ENCODE measurements at regions not wholly inside any gene's neighbourhood (a gene's known extent, or its start where the extent isn't known, plus 50 kb on each side); places are given as distances from the start of the nearest gene placed in this dataset.

GRCh38 chr5:148011398-148012137 lies 52.2 kb upstream of the SPINK5 start:
- TF ChIP-seq, protein P1, sequence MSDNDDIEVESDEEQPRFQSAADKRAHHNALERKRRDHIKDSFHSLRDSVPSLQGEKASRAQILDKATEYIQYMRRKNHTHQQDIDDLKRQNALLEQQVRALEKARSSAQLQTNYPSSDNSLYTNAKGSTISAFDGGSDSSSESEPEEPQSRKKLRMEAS (IDR thresholded peaks at IDR 0.05; ENCODE audit: insufficient read depth, insufficient read length), result no peak
- TF ChIP-seq FOS (IDR thresholded peaks at IDR 0.05; ENCODE audit: borderline replicate concordance, insufficient read depth, low read length) (peak; percentile 84), GATA2 (IDR thresholded peaks at IDR 0.05; ENCODE audit: insufficient read depth, insufficient read length, low read depth, low read length) (peak; percentile 90), JUN (IDR thresholded peaks at IDR 0.05; ENCODE audit: borderline replicate concordance, insufficient read depth, insufficient read length, low read depth) (peak; percentile 18), POLR2AphosphoS5 (IDR thresholded peaks at IDR 0.05; ENCODE audit: insufficient read depth, low read depth, low read length) (no peak)
- H2AFZ ChIP-seq (ENCODE audit: low read depth, low read length), result no peak overlapping the region
- H4K20me1 ChIP-seq (replicated peaks; ENCODE audit: control insufficient read depth, extremely low read depth, insufficient read depth, low read length), result no peaks in the 10 kb centered on the region
- H3K79me2 ChIP-seq (ENCODE audit: control insufficient read depth, insufficient read depth, low read length), result no peaks in the 10 kb centered on the region
- no peak overlapping the region for H3K27ac ChIP-seq (ENCODE audit: insufficient read depth, low read depth, low read length)
- H3K9me3 ChIP-seq (replicated peaks; ENCODE audit: control insufficient read depth, insufficient read depth, low read length), result no peaks in the 10 kb centered on the region
- CTCF ChIA-PET, result no interaction called here
- H3K4me2 ChIP-seq (ENCODE audit: insufficient read depth, low read length), result no peak overlapping the region
- peak; percentile 17 for DNase-seq (ENCODE audit: low read depth, low spot score)
- POLR2A ChIA-PET, result no interaction called here
- intact Hi-C loops (cut with micrococcal nuclease) (no loop called here), dilution Hi-C loops (cut with MboI; ENCODE audit: extremely low pct_ligation_motif_present, low sequenced_read_pairs) (no loop called here)
- no peaks in the 10 kb centered on the region for H3K36me3 ChIP-seq (ENCODE audit: control insufficient read depth in 2 of 2, extremely low read depth in 1 of 2, insufficient read depth in 2 of 2, low read length in 2 of 2)
- peaks cover 5% of the 10 kb centered on the region for H3K4me1 ChIP-seq (ENCODE audit: control insufficient read depth, extremely low read depth, insufficient read depth, low read length)
- no peak for FAIRE-seq
- BruUV-seq (replicated peaks), result no TSS peak
- no peak overlapping the region for H3K9ac ChIP-seq (replicated peaks; ENCODE audit: extremely low read depth, insufficient read depth, low read length)
- H3K4me3 ChIP-seq (replicated peaks in 1 of 3; ENCODE audit: insufficient read depth in 1 of 3, low read depth in 1 of 3, low read length in 3 of 3), result no peak overlapping the region
- no peaks in the 10 kb centered on the region for H3K9me1 ChIP-seq (replicated peaks; ENCODE audit: control insufficient read depth, extremely low read depth, insufficient read depth, low read length)
- no peaks in the 10 kb centered on the region for H3K27me3 ChIP-seq (ENCODE audit: control insufficient read depth in 2 of 2, insufficient read depth in 2 of 2, low read length in 2 of 2)

GRCh38 chr5:148005788-148006520 lies 57.8 kb upstream of the SPINK5 start:
- no peak overlapping the region for H3K4me3 ChIP-seq (replicated peaks in 1 of 3; ENCODE audit: insufficient read depth in 1 of 3, low read depth in 1 of 3, low read length in 3 of 3)
- H2AFZ ChIP-seq (ENCODE audit: low read depth, low read length), result no peak overlapping the region
- H3K79me2 ChIP-seq (ENCODE audit: control insufficient read depth, insufficient read depth, low read length), result no peaks in the 10 kb centered on the region
- DNase-seq (ENCODE audit: low read depth, low spot score) (no peak), FAIRE-seq (no peak)
- no peaks in the 10 kb centered on the region for H3K9me1 ChIP-seq (replicated peaks; ENCODE audit: control insufficient read depth, extremely low read depth, insufficient read depth, low read length)
- no peak overlapping the region for H3K9ac ChIP-seq (replicated peaks; ENCODE audit: extremely low read depth, insufficient read depth, low read length)
- ChIA-PET POLR2A (no interaction called here), CTCF (no interaction called here)
- H3K4me2 ChIP-seq (ENCODE audit: insufficient read depth, low read length), result no peak overlapping the region
- H3K4me1 ChIP-seq (ENCODE audit: control insufficient read depth, extremely low read depth, insufficient read depth, low read length), result no peaks in the 10 kb centered on the region
- dilution Hi-C loops (cut with MboI; ENCODE audit: extremely low pct_ligation_motif_present, low sequenced_read_pairs) (no loop called here), intact Hi-C loops (cut with micrococcal nuclease) (loop anchor here (2.0 kb wide), 1 partner anchor 55 kb away; no protein-coding TSS in a partner anchor)
- no peaks in the 10 kb centered on the region for H3K9me3 ChIP-seq (replicated peaks; ENCODE audit: control insufficient read depth, insufficient read depth, low read length)
- no peaks in the 10 kb centered on the region for H3K36me3 ChIP-seq (ENCODE audit: control insufficient read depth in 2 of 2, extremely low read depth in 1 of 2, insufficient read depth in 2 of 2, low read length in 2 of 2)
- H3K27me3 ChIP-seq (ENCODE audit: control insufficient read depth in 2 of 2, insufficient read depth in 2 of 2, low read length in 2 of 2), result no peaks in the 10 kb centered on the region
- no peak overlapping the region for H3K27ac ChIP-seq (ENCODE audit: insufficient read depth, low read depth, low read length)
- H4K20me1 ChIP-seq (replicated peaks; ENCODE audit: control insufficient read depth, extremely low read depth, insufficient read depth, low read length), result no peaks in the 10 kb centered on the region
- BruUV-seq (replicated peaks), result no TSS peak
- TF ChIP-seq POLR2AphosphoS5 (IDR thresholded peaks at IDR 0.05; ENCODE audit: insufficient read depth, low read depth, low read length), result no peak
- TF ChIP-seq, protein P1 (IDR thresholded peaks at IDR 0.05; ENCODE audit: insufficient read depth, insufficient read length), result no peak
- no peak for TF ChIP-seq POLR2A (IDR thresholded peaks at IDR 0.05; ENCODE audit: low read depth, low read length)
- TF ChIP-seq JUN (IDR thresholded peaks at IDR 0.05; ENCODE audit: borderline replicate concordance, insufficient read depth, insufficient read length, low read depth), result no peak
- no peak for TF ChIP-seq FOS (IDR thresholded peaks at IDR 0.05; ENCODE audit: borderline replicate concordance, insufficient read depth, low read length)
- no peak for TF ChIP-seq GATA2 (IDR thresholded peaks at IDR 0.05; ENCODE audit: insufficient read depth, insufficient read length, low read depth, low read length)
- TF ChIP-seq CTCF (IDR thresholded peaks at IDR 0.05; ENCODE audit: extremely low read depth in 1 of 2, insufficient read depth in 1 of 2, low read depth in 1 of 2, low read length in 2 of 2), result no peak
- TF ChIP-seq MYC (IDR thresholded peaks at IDR 0.05; ENCODE audit: low read depth, low read length), result no peak
- no peak for TF ChIP-seq EZH2 (IDR thresholded peaks at IDR 0.05; ENCODE audit: borderline replicate concordance, low read depth, low read length, severe bottlenecking)

Measured in endothelial cell of umbilical vein (primary cell).